Smooth muscle cell (in vitro differentiated cells): ENCODE measurements at regions not wholly inside any gene's neighbourhood (a gene's known extent, or its start where the extent isn't known, plus 50 kb on each side); places are given as distances from the start of the nearest gene placed in this dataset.

ENCODE experiments used
- DNase-seq: peaks from one replicate; lab custom pipeline; 2025; ENCODE audit not compliant: unreplicated experiment; lab: John Stamatoyannopoulos, UW
- H2AFZ ChIP-seq: fragments of 200-600 bp; sonication (generic); 2 replicates; pipeline ENCODE4 v1.6.0; 2016; ENCODE audit warnings: antibody characterized with exemption, low read depth, mild to moderate bottlenecking
- H3F3A ChIP-seq: fragments of 200-600 bp; sonication (generic); 2 replicates; pipeline ENCODE4 v1.6.0; 2017; ENCODE audit warnings: antibody characterized with exemption, low read depth
- H3K27ac ChIP-seq: fragments of 200-600 bp; sonication (generic); 2 replicates; pipeline ENCODE4 v1.5.1; 2016; ENCODE audit warnings: low read depth, mild to moderate bottlenecking
- H3K27me3 ChIP-seq: fragments of 200-600 bp; sonication (generic); 2 replicates; pipeline ENCODE4 v1.6.1; 2016; ENCODE audit warnings: low read depth, mild to moderate bottlenecking
- H3K36me3 ChIP-seq: fragments of 200-600 bp; sonication (generic); 2 replicates; pipeline ENCODE4 v1.5.1; 2016; ENCODE audit warnings: low read depth
- H3K4me1 ChIP-seq: fragments of 200-600 bp; sonication (generic); 2 replicates; pipeline ENCODE4 v1.5.1; 2016; ENCODE audit warnings: low read depth
- H3K4me2 ChIP-seq: fragments of 200-600 bp; sonication (generic); 2 replicates; pipeline ENCODE4 v1.6.0; 2016; ENCODE audit warnings: mild to moderate bottlenecking
- H3K4me3 ChIP-seq: fragments of 200-600 bp; sonication (generic); 2 replicates; pipeline ENCODE4 v1.5.1; 2016; ENCODE audit warnings: mild to moderate bottlenecking
- H3K79me2 ChIP-seq: fragments of 200-600 bp; sonication (generic); 2 replicates; pipeline ENCODE4 v1.6.0; 2016; ENCODE audit warnings: low read depth, mild to moderate bottlenecking
- H3K9ac ChIP-seq: fragments of 200-600 bp; sonication (generic); 2 replicates; pipeline ENCODE4 v1.6.0; 2016; ENCODE audit warnings: low read depth
- H3K9me3 ChIP-seq: fragments of 200-600 bp; sonication (generic); replicated peaks from 2 replicates; pipeline ENCODE4 v1.5.1; 2016; ENCODE audit warnings: low read depth
- H4K20me1 ChIP-seq: fragments of 200-600 bp; sonication (generic); 2 replicates; pipeline ENCODE4 v1.6.0; 2016; ENCODE audit warnings: low read depth
- WGBS: methylation state at CpG from one replicate; pipeline ENCODE4 v1.1.7; 2016; ENCODE audit warnings: low lambda C conversion rate; 5-methylcytosine and 5-hydroxymethylcytosine counted together
- TF ChIP-seq, protein P1 (sequence below): fragments of 200-600 bp; sonication (generic); IDR thresholded peaks from 2 replicates; pipeline ENCODE4 v1.5.1; 2017; ENCODE audit warnings: borderline replicate concordance, mild to moderate bottlenecking, antibody characterized with exemption; ENCODE audit not compliant: insufficient read depth, poor library complexity, severe bottlenecking

DNA sequence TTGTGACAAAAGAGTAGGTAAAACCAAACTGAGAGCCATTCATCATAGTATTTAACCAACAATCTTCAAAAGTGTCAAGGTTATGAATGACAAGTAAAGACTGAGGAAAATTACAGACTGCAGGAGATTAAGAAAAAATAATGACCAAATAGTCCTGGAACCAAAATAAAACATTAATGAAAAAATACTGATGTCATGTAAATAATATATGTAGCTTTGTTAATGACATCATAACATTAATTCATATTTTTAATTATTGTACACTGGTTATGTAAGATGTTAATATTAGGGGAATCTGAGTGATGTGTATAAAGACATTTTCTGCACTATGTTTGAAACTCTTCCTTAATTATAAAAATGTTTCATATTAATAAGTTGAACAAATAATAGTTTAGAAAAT lies 436.7 kb downstream of the CYLC2 start:
- Histone ChIP-seq H3K27me3 (no peaks in the 10 kb centered on the region), H3K36me3 (no peaks in the 10 kb centered on the region), H3K4me1 (no peaks in the 10 kb centered on the region), H4K20me1 (no peaks in the 10 kb centered on the region), H3K79me2 (no peaks in the 10 kb centered on the region), H2AFZ (no peak overlapping the region), H3K4me3 (no peak overlapping the region), H3K9ac (no peak overlapping the region), H3K4me2 (no peak overlapping the region), H3K27ac (no peak overlapping the region), H3F3A (no peaks in the 10 kb centered on the region), H3K9me3 (no peaks in the 10 kb centered on the region)
- TF ChIP-seq, protein P1, sequence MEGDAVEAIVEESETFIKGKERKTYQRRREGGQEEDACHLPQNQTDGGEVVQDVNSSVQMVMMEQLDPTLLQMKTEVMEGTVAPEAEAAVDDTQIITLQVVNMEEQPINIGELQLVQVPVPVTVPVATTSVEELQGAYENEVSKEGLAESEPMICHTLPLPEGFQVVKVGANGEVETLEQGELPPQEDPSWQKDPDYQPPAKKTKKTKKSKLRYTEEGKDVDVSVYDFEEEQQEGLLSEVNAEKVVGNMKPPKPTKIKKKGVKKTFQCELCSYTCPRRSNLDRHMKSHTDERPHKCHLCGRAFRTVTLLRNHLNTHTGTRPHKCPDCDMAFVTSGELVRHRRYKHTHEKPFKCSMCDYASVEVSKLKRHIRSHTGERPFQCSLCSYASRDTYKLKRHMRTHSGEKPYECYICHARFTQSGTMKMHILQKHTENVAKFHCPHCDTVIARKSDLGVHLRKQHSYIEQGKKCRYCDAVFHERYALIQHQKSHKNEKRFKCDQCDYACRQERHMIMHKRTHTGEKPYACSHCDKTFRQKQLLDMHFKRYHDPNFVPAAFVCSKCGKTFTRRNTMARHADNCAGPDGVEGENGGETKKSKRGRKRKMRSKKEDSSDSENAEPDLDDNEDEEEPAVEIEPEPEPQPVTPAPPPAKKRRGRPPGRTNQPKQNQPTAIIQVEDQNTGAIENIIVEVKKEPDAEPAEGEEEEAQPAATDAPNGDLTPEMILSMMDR = no peak
- no peak for DNase-seq

DNA sequence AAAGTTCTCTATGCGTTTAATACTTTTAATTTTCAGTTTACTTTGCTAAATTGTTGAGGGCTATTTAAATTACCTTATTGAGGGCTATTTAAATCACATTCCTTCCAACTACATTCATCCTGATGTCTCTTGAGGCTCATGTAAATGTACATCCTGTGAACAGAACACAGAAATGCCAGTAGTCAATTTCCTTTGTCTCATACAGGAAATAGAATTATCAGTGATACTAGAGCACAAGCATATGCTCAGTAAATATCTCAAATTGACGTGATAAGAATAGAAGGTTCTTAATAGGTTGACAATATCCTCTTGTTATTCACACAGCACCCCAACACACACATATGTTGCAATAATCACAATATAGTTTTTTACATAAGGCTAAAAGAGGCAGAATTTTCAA lies 449.0 kb downstream of the CYLC2 start:
- Histone ChIP-seq H3K9me3 (no peaks in the 10 kb centered on the region), H3K4me1 (no peaks in the 10 kb centered on the region), H3K4me2 (no peak overlapping the region), H3K9ac (no peak overlapping the region), H3K36me3 (no peaks in the 10 kb centered on the region), H3F3A (no peaks in the 10 kb centered on the region), H3K27ac (no peak overlapping the region), H3K27me3 (no peaks in the 10 kb centered on the region), H3K4me3 (no peak overlapping the region), H2AFZ (no peak overlapping the region), H3K79me2 (no peaks in the 10 kb centered on the region), H4K20me1 (no peaks in the 10 kb centered on the region)
- DNase-seq = no peak
- WGBS = 75% methylated on average over 2 of the region's 2 CpGs
- TF ChIP-seq, protein P1 = no peak

DNA sequence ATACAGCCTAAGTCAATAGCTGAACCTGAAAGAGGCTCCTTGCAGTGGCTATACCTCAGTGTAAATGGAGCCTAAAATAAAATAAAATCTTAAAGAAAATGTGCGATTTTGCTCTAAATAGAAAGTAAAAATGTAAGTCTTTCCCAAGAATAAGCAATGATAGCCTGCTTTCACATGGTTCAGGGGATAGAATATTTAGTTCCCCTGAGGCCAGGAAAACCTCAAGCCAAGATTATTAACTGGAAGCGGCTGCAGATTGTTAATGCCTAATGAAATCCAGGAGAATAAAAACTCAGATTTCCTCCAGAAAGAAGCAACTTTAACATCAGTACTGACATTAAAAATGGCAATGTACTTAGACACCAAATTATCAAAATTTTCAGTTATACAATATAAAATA lies 463.7 kb downstream of the CYLC2 start:
- WGBS = 86% methylated on average over 2 of the region's 2 CpGs
- H3K27ac ChIP-seq = no peak overlapping the region
- DNase-seq = no peak
- no peak overlapping the region for H2AFZ ChIP-seq
- H3K9me3 ChIP-seq = no peaks in the 10 kb centered on the region
- H3K36me3 ChIP-seq = no peaks in the 10 kb centered on the region
- no peaks in the 10 kb centered on the region for H3K79me2 ChIP-seq
- no peak overlapping the region for H3K4me2 ChIP-seq
- H3F3A ChIP-seq = no peaks in the 10 kb centered on the region
- no peak overlapping the region for H3K9ac ChIP-seq
- no peaks in the 10 kb centered on the region for H3K27me3 ChIP-seq
- TF ChIP-seq, protein P1 = no peak
- H3K4me3 ChIP-seq = no peak overlapping the region
- H4K20me1 ChIP-seq = no peaks in the 10 kb centered on the region
- H3K4me1 ChIP-seq = no peaks in the 10 kb centered on the region

DNA sequence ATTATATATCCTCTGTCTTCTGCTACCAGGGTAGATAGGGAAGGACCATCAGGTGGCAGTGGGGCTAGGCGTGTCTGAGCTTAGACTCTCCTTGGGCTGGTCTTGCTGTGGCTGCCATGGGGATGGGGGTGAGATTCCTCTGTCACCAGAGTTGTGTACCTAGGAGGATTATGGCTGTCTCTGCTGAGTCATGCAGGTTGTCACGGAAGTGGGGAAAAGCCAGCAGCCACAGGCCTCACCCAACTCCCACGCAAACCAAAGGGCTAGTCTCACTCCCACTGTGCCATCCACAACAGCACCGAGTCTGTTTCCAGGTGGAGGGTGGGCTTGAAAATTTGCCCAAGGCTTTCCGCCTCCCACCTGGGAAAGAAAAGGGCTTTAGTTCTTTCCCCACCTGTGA lies 476.1 kb downstream of the CYLC2 start:
- H3K36me3 ChIP-seq = no peaks in the 10 kb centered on the region
- no peaks in the 10 kb centered on the region for H3K9me3 ChIP-seq
- no peak overlapping the region for H2AFZ ChIP-seq
- TF ChIP-seq, protein P1 = no peak
- H3K27me3 ChIP-seq = no peaks in the 10 kb centered on the region
- no peaks in the 10 kb centered on the region for H3F3A ChIP-seq
- no peaks in the 10 kb centered on the region for H3K4me1 ChIP-seq
- H3K4me3 ChIP-seq = no peak overlapping the region
- no peak overlapping the region for H3K9ac ChIP-seq
- no peak overlapping the region for H3K27ac ChIP-seq
- WGBS = 88% methylated on average over 5 of the region's 5 CpGs
- H3K4me2 ChIP-seq = no peak overlapping the region
- DNase-seq = no peak
- no peaks in the 10 kb centered on the region for H4K20me1 ChIP-seq
- no peaks in the 10 kb centered on the region for H3K79me2 ChIP-seq
